ENCODE measurements at regions not wholly inside any gene's neighbourhood (a gene's known extent, or its start where the extent isn't known, plus 50 kb on each side); places are given as distances from the start of the nearest gene placed in this dataset.

- ATAC-seq (ENCODE audit: low read depth) (no peak), DNase-seq (no peak)
- Histone ChIP-seq H3K9ac (ENCODE audit: low read length) (no peak overlapping the region), H3K36me3 (replicated peaks in 1 of 2; ENCODE audit: control extremely low read depth in 1 of 2, control insufficient read depth in 1 of 2, extremely low read depth in 1 of 2, insufficient read depth in 2 of 2, low read length in 1 of 2) (no peaks in the 10 kb centered on the region), H3K27me3 (replicated peaks in 1 of 4; ENCODE audit: control extremely low read depth in 1 of 4, control insufficient read depth in 3 of 4, insufficient read depth in 4 of 4, low read length in 3 of 4) (no peaks in the 10 kb centered on the region), H4K20me1 (ENCODE audit: control insufficient read depth, insufficient read depth, low read length, poor library complexity, severe bottlenecking) (no peaks in the 10 kb centered on the region), H3K4me2 (replicated peaks; ENCODE audit: low read depth, low read length, poor library complexity, severe bottlenecking) (no peak overlapping the region), H3K27ac (ENCODE audit: low read length in 2 of 2) (no peak overlapping the region), H3K4me3 (ENCODE audit: control extremely low read depth in 1 of 5, extremely low read depth in 1 of 5, insufficient read depth in 1 of 5, low read depth in 2 of 5, low read length in 4 of 5) (no peak overlapping the region), H3K79me2 (ENCODE audit: control insufficient read depth, insufficient read depth, low read length) (no peaks in the 10 kb centered on the region), H3K9me3 (ENCODE audit: control extremely low read depth in 1 of 3, control insufficient read depth in 2 of 3, insufficient read depth in 1 of 3, low read length in 2 of 3) (no peaks in the 10 kb centered on the region), H2AFZ (ENCODE audit: insufficient read depth, low read depth, low read length, poor library complexity, severe bottlenecking) (no peak overlapping the region), H3K4me1 (ENCODE audit: control insufficient read depth in 2 of 2, insufficient read depth in 2 of 2, low read length in 2 of 2) (no peaks in the 10 kb centered on the region)
- TF ChIP-seq EZH2 (IDR thresholded peaks at IDR 0.05; ENCODE audit: borderline replicate concordance, insufficient read depth, low read depth, low read length, poor library complexity, severe bottlenecking) (no peak), CTCF (IDR thresholded peaks at IDR 0.05) (no peak)
- Mint-ChIP-seq H3K27ac (no peak overlapping the region), H3K4me3 (no peak overlapping the region), H3K27me3 (no peaks in the 10 kb centered on the region), H3K9me3 (ENCODE audit: insufficient read depth) (no peaks in the 10 kb centered on the region), H3K4me1 (peaks cover 3% of the 10 kb centered on the region)
- ChIA-PET POLR2A (no interaction called here), CTCF (no interaction called here)
- WGBS (ENCODE audit: insufficient coverage), result 80% methylated on average over 1 of the region's 5 CpGs
- intact Hi-C loops (cut with micrococcal nuclease), result no loop called here
Observed at GRCh38 chr12:24231298-24231697, 281.8 kb upstream of the SOX5 start.

- Histone ChIP-seq H3K9ac (ENCODE audit: low read length) (no peak overlapping the region), H2AFZ (ENCODE audit: insufficient read depth, low read depth, low read length, poor library complexity, severe bottlenecking) (no peak overlapping the region), H3K9me3 (ENCODE audit: control extremely low read depth in 1 of 3, control insufficient read depth in 2 of 3, insufficient read depth in 1 of 3, low read length in 2 of 3) (no peaks in the 10 kb centered on the region), H3K36me3 (replicated peaks in 1 of 2; ENCODE audit: control extremely low read depth in 1 of 2, control insufficient read depth in 1 of 2, extremely low read depth in 1 of 2, insufficient read depth in 2 of 2, low read length in 1 of 2) (no peaks in the 10 kb centered on the region), H3K4me1 (ENCODE audit: control insufficient read depth in 2 of 2, insufficient read depth in 2 of 2, low read length in 2 of 2) (no peaks in the 10 kb centered on the region), H4K20me1 (ENCODE audit: control insufficient read depth, insufficient read depth, low read length, poor library complexity, severe bottlenecking) (no peaks in the 10 kb centered on the region), H3K4me2 (replicated peaks; ENCODE audit: low read depth, low read length, poor library complexity, severe bottlenecking) (no peak overlapping the region), H3K4me3 (ENCODE audit: control extremely low read depth in 1 of 5, extremely low read depth in 1 of 5, insufficient read depth in 1 of 5, low read depth in 2 of 5, low read length in 4 of 5) (no peak overlapping the region), H3K79me2 (ENCODE audit: control insufficient read depth, insufficient read depth, low read length) (no peaks in the 10 kb centered on the region), H3K27ac (ENCODE audit: low read length in 2 of 2) (no peak overlapping the region), H3K27me3 (replicated peaks in 1 of 4; ENCODE audit: control extremely low read depth in 1 of 4, control insufficient read depth in 3 of 4, insufficient read depth in 4 of 4, low read length in 3 of 4) (no peaks in the 10 kb centered on the region)
- H3K27me3 Mint-ChIP-seq, result no peaks in the 10 kb centered on the region
- TF ChIP-seq CTCF (IDR thresholded peaks at IDR 0.05), result no peak
- no peak for TF ChIP-seq EZH2 (IDR thresholded peaks at IDR 0.05; ENCODE audit: borderline replicate concordance, insufficient read depth, low read depth, low read length, poor library complexity, severe bottlenecking)
- ChIA-PET CTCF (no interaction called here), POLR2A (no interaction called here)
- H3K27ac Mint-ChIP-seq, result no peak overlapping the region
- 93% methylated on average over 2 of the region's 8 CpGs for WGBS (ENCODE audit: insufficient coverage)
- DNase-seq, result no peak
- no peaks in the 10 kb centered on the region for H3K9me3 Mint-ChIP-seq (ENCODE audit: insufficient read depth)
- peaks cover 3% of the 10 kb centered on the region for H3K4me1 Mint-ChIP-seq
- ATAC-seq (ENCODE audit: low read depth), result no peak
- intact Hi-C loops (cut with micrococcal nuclease), result no loop called here
- no peak overlapping the region for H3K4me3 Mint-ChIP-seq
Observed at GRCh38 chr12:24230061-24230701, 280.7 kb upstream of the SOX5 start.
